ENCODE measurements at regions not wholly inside any gene's neighbourhood (a gene's known extent, or its start where the extent isn't known, plus 50 kb on each side); places are given as distances from the start of the nearest gene placed in this dataset.

DNA sequence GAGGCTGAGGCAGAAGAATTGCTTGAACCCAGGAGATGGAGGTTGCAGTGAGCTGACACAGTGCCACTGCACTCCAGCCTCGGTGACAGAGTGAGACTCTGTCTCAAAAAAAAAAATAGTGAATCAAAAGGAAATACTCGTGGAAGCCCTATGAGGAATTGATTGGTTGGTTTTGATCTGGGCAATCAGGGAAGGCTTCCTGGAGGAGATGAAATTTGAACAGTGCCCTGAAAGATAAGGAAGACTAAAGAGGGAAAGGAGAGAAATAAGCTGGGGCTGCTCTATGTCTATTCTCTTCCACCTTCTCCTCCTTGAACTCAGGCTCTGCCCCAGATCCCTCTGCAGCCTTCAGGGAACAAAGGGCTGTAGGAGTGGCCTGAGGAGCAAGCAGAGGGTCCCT lies 54.1 kb downstream of the IRF2BPL start:
- DNase-seq (ENCODE audit: low read depth in 2 of 2, low spot score in 1 of 2), result no peak

DNA sequence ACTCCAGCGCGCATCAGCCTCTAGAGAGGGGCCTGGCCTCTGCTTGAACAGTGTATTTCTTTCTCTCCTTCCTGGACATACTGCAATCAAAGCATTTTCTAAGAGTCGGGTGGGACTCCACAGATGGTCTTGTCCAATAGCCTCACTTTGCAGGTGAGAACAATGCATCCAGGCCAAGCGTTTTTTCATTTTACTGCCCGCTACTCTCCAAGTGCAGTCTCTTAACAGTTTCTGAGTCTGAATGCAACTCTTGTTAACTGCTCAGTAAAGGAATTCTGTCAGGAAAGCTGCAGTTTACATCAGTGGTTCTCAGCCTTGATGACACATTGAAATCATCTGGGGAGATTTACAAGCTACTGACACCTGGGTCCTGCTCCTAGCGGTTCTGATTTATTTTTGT lies 57.0 kb downstream of the IRF2BPL start:
- no peak for DNase-seq (ENCODE audit: low read depth in 2 of 2, low spot score in 1 of 2)

DNA sequence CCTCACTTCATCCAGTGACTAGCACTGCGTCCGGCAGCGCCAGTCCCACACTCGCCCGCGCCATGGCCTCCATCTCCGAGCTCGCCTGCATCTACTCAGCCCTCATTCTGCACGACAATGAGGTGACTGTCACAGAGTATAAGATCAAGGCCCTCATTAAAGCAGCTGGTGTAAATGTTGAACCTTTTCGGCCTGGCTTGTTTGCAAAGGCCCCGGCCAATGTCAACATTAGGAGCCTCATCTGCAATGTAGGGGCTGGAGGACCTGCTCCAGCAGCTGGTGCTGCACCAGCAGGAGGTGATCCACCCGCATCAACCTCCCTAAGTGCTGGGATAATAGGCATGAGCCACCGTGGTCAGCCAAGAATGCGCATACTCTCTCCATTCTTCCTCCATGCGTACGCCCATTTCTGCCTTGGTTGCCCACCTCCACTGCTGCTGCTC lies 59.9 kb downstream of the IRF2BPL start:
- DNase-seq (ENCODE audit: low read depth in 2 of 2, low spot score in 1 of 2), result no peak

DNA sequence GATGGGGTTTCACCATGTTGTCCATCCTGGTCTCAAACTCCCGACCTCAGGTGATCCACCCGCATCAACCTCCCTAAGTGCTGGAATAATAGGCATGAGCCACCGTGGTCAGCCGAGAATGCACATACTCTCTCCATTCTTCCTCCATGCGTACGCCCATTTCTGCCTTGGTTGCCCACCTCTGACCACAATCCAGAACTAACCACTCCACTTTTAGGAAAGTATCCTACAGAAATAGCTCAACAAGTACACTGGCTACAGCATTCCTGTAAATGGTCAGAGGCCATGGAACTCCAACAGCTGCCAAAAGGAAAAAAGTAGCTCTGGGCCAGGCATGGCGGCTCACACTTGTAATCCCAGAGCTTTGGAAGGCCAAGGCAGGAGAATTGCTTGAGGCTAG lies 60.7 kb downstream of the IRF2BPL start:
- DNase-seq (ENCODE audit: low read depth in 2 of 2, low spot score in 1 of 2), result no peak

DNA sequence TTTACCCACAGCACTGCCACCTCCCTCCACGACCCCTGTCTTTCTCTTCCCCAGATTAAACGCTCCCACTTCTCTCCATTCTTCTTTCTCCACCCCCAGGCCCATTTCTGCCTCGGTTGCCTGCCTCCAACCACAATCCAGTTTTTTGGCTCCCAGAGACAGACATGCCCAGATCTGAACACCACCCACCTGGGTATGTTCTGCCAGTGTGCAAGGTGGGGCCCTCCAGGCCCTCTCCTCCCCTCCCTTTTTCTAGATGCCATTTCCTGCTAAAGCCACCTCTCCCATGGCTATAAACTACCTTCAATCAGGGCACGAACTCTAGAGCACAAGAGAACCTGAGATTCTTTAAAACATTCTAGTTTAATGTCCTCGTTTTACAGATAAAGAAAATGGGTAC lies 63.3 kb downstream of the IRF2BPL start:
- no peak for DNase-seq (ENCODE audit: low read depth in 2 of 2, low spot score in 1 of 2)

DNA sequence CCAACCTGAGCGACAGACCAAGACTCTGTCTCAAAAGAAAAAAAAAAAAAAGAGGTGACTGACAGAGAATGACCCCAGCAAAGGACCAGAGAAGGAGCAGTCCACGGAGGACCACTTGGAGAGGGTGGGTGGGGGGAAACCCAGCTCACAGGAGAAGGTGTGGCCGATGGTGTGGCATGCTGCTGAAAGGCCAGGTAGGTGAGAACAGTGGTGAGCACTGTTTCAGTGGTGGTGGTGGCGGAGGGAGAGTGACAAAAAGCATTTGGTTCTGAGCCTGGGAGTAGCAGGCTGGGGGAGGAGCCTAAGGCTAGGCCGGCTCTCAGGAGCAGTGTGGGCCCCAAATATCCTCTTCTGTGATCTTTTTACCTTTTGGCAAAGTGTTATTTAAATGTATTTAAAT lies 63.8 kb downstream of the IRF2BPL start:
- no peak for DNase-seq (ENCODE audit: low read depth in 2 of 2, low spot score in 1 of 2)

DNA sequence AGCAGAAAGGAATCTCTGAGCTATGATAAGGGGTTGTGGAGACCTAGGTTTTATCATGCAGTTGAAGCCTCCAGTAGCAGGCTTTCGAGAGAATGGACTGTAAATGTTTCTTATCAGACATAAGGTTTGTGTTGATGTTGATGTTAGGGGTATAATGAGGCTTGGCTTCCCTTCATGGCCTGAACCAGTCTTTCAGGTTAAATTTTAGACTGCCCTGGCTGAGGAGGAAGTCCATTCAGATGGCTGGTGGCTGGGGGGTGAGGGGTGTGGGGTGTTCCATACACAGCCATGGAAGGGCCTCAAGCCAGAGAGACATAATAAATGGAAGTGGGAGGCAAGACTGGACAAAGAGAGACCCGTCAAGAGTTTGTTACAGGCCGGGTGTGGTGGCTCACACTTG lies 65.1 kb downstream of the IRF2BPL start:
- DNase-seq (ENCODE audit: low read depth in 2 of 2, low spot score in 1 of 2), result no peak

DNA sequence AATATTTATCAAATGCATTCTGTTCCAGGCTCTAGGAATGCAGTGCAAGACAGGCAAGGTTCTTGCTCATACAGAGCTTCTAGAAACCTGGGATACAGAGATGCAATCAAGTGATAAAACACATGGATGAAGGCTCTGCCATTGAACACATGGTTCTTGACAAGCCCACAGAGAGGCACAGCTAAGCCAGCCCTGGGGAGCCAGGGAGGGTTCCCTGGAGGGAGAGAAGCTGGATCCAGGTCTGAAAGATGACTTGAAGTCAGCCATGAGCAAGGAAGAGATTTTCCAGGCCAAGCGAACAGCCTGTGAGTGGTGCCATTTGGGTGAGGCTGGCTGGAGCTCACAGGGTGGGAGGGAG lies 66.2 kb downstream of the IRF2BPL start:
- DNase-seq (ENCODE audit: low read depth in 2 of 2, low spot score in 1 of 2), result no peak

DNA sequence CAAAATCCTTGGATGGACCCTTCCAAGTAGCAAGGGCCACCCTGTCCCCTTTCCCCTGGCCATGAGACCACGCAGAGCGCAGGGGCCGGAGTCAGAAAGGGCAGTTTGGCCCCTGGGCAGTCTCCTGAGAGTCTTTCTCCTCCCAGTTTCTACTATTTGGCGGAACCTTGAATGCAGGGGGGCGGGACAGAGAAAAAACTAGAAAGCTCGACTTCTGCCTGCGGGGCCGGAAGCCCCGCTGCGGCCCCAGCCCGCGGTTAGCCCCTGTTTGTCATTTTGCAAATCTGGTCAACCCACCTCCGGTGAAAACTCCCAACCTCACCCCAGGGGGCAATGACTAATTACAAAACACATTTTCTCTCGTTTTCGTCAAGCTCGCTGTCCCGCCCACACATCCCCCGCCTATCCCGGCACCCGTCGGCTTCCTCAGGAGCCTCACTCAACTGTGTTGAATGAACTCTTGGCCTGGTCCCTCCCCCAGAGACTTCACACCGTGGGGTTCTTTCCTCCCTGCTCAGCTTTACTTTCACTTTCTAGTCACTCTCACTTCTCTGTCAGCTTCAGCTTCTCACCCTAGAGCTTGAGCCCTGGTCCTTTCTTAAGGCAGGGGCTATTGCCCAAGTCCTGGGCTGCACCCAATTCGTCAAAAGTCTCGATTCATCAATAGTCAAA lies 66.7 kb downstream of the IRF2BPL start:
- peak; percentile 89 to 90 for DNase-seq (ENCODE audit: low read depth in 2 of 2, low spot score in 1 of 2)

DNA sequence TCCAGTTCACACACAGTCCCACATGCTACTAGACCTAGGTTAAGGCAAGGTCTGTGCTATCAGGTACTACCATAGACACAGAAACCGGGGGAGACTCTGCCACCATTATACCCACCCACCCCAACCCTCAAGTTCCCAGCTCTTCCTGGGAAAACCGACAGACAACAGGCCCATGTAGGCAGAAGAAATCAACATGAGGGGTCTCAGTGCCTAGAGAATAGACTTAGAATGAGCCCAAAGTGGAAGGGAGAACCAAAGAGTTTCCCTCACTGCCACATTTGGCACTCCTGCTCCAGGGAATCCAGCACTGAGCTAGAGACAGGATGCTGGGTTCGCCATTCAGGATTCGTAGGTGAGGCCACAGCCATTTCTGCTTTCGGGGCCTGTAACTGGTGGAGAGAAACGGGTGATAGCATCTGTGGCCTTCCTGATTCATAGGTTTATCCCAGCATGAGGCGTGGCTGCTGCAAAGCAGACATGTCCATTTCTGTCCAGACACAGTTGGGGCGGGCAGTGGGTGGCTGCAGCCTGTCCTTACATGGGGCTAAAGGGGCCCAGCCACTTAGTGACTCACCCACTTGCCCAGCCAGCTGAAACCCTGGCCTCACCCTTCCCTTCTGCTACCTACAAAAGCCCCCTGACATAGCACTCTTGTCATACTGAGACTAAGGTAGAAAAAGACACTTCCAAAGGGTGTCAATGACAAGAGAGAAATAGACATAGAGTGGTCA lies 69.4 kb downstream of the IRF2BPL start:
- DNase-seq (ENCODE audit: low read depth in 2 of 2, low spot score in 1 of 2), result no peak

DNA sequence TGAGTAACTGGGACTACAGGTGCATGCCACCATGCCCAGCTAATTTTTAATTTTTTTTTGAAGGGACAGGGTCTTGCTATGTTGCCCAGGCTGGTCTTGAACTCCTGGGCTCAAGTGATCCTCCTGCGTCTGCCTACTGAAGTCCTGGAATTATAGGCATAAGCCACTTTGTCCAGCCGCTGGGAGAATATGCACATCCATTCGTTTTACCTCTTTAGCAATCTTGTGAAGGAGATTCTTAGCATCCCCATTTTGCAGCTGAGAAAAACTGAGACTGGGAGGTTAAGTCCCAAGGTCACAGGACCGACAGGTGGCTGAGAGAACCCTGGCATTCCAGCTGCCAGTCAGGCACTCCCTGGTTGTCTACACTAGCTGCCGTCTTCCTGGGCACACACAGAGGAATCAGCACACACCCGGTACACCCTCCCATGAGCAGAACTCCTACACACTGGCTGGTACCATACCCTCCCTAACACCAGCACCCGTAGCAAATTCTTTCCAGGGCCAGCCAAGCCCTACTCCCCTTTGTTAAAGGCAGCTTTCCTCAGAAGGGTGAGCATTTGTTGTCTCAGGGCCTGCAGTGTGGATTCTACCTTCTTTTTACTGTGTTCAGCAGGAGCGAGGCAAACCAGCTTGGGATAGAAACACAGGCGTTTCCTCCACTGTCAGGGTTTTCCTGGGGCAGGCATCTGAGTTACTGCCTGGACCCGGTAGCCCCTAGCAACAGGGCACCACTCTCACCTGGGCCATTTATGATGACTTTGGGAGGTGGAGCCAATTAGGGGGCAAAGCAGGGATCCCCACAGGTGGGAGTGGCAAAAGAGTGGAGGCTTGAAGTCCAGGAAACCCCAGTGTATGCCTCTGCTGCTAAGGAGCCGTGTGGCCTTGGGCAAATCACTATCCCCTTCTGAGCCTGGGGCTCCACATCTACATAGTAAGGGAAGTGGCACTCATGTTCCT lies 70.2 kb downstream of the IRF2BPL start:
- DNase-seq (ENCODE audit: low read depth in 2 of 2, low spot score in 1 of 2), result no peak

DNA sequence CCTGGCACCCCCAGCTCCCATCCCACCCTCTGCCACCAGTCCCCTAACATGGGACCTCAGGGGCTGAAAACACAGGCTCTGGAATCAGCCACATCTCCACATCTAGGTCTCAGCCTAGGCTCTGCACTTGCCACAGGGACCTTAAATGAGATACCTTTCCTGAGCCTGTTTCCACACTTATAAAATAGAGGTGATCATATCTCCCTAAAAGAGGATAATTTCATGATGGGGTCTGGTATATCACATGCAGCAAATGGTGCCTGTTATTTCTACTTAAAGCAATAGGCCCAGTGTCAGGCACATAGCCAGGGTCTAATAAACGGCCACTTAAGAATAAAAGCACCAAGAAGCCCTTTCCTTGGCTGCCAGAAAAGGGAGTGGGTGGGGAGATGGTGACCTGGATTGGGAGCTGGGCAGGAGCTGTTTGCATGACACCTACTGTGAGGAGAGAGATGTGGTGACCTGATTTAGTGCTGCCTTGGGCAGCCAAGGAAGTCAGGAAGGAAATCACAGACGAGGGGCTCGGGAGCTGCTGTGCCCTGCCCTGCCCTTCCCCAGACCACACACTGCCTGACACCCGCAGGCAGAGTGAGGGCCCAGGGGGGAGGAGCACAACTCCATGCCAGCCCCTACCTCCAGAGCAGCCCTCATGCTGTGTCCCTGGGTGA lies 71.2 kb downstream of the IRF2BPL start:
- no peak for DNase-seq (ENCODE audit: low read depth in 2 of 2, low spot score in 1 of 2)

DNA sequence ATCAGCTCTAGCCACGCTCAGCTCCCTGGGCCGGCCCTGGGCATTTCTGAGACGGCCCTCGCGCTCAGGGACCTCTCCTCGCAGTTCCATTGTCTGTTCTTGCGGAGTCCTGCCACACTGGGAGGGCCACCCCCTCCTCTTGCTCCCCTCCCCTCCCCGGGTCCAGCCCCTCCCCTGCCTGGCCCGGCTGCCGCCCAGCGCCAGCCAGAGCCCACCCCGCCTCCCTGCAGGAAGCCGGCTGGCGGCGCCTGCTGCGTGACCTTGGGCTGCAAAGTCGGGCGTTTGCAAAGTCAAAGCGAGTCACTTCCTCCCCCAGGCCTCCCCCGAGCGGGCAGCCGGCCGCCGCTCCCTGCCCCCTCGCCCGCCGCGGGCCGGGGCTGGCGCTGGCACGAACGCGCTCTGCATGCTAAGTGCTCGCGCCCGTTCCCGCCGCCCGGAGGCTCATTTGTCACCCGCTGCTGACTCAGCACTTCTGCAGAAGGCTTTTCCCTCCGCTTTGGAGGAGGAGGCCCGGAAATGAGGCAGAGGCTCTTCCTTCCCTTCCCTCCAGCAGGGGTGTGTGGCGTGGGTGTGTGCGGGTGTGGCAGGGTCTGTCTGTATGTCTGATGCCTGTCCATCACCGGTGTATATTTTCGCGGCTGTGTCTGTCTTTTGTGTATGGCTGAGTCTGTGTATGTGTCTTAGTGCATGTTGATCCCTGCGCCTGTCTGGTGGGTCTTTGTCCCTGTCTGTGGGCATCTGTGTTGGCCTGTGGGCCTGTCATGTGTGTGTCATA lies 72.0 kb downstream of the IRF2BPL start:
- peak; percentile 65 to 76 for DNase-seq (ENCODE audit: low read depth in 2 of 2, low spot score in 1 of 2)

DNA sequence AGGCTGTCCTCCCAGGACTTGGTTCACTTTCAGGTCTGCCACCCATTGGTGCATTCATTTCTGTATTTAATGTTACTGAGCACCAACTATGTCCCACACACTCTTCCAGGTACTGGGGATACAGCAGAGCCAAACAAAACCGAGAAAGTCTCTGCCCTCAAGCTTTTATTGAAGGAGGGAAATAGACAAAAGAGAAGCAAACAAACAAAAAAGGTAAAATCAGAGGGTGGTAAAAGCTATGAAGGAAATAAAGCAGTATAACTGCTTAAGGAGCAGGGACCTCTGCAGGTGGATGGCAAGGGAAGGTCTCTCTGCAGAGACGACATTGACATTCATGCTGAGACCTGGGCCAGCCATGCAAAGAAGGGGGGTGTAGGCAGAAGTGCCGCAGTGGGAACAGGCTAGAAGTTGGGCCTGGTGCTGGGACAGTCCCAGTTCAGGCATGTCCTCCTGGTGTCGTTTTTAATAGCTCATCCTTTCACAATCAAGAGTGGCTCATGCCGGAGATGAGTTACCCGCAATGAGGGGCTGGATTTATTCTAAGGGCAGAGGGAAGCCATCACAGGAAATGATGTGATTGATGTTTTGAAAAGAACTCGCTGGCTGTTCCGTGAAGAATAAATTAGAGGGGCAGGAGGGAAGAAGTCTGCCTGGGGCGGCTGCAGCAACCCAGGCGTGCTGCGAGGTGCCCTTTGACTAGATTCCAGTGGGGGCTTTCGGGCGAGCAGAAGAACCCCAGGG lies 72.8 kb downstream of the IRF2BPL start:
- DNase-seq (ENCODE audit: low read depth in 2 of 2, low spot score in 1 of 2), result no peak

DNA sequence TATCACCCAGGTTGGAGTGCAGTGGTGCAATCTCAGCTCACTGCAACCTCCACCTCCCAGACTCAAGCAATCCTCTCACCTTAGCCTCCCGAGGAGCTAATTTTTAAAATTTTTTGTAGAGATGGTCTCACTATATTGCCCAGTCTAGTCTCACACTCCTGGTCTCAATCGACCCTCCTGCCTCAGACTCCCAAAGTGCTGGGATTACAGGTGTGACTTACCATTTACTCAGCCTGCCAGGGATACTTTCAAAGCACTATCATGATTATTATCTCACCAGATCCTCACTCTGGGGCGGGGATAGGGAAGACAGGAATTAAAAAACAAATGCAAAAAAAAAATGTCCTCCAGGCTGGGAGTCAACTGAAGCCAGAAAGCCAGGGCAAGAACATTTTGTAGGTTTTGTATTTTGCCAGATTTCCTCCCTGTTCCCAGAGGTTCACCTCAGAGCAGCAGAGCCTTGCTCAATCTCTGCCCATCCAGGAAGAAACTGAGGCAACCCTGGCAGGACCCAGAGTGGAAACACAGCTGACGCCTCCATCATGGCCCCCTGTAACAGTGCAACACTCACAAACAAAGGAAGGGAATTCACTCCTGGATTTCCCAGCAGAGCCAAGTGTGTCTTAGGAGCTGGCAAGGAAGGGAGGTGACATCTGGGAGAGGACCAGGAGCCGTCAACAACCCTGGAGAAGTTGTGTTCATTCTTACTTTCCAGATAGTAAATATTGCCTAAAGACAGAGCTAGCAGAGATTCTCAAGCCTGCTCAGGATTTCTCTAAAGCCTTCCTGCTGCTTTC lies 73.9 kb downstream of the IRF2BPL start:
- no peak for DNase-seq (ENCODE audit: low read depth in 2 of 2, low spot score in 1 of 2)

DNA sequence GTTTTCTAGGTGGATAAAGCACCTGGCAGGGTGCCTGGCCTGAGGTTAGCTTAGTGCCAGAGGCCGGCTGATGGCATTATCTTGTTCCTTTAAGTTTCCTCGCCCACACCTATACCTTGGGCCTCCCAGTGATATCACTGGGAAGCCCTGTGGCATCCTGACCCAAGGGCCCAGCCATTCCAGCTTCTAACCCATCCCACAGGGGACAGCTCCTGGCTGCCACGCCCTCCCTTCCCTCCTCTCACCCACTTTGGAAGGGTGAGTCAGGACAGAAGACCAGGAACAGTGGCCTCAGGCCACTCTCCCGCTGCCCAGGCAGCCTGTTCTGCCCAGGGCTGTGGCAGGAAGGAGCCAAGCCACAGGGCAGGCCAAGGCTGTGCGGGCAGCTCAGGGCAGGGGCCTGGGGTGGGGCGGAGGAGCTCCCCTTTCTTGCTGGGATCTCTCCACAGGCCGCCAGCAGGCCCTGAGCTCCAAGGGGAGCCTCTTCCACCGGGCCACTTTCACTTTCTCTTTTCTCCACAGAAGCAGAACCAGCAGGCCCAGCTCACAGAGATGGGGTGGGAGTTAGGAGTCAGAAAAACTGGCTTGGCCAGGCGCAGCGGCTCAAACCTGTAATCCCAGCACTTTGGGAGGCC lies 75.1 kb downstream of the IRF2BPL start:
- no peak for DNase-seq (ENCODE audit: low read depth in 2 of 2, low spot score in 1 of 2)

DNA sequence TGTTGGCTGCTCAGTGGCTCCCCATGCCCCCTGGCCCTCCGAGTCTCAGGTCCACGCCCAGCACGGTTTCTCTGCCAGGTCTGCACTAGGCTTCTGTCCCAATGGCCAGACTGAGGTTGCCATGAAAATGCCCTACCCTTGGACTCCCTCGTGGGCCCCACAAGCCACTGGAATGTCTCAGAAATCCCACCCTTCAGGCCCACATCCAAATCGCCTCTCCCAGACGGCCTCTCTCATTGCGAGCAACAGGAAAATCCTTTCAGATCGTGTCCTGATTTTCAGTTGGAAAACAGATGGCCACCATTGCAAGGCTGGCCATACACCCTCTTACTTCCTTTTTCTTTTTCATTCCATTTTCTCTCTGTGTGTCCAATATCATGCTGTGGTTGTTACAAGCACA lies 77.3 kb downstream of the IRF2BPL start:
- DNase-seq (ENCODE audit: low read depth in 2 of 2, low spot score in 1 of 2), result no peak
